Liver (tissue), 8 donors: ENCODE measurements at regions not wholly inside any gene's neighbourhood (a gene's known extent, or its start where the extent isn't known, plus 50 kb on each side); places are given as distances from the start of the nearest gene placed in this dataset.

Experiments
- DNase-seq: peaks from one replicate; pipeline ENCODE4 v3.0.0-alpha.2; 2017; ENCODE audit warnings: low spot score
- H3K27ac ChIP-seq, 2 donors: one replicate each; pipeline ENCODE4 v1.7.0; 2013; ENCODE audit warnings: inconsistent platforms in 2 of 2, low read length in 2 of 2, control low read depth in 1 of 2, low read depth in 1 of 2, mild to moderate bottlenecking in 1 of 2
- H3K27me3 ChIP-seq, 4 donors: one replicate each; pipeline versions ENCODE4 v1.6.1 to v1.7.0; 2013; ENCODE audit warnings: low read length in 3 of 4, inconsistent platforms in 1 of 4, mild to moderate bottlenecking in 1 of 4, moderate library complexity in 1 of 4; ENCODE audit not compliant: control insufficient read depth in 4 of 4, insufficient read depth in 4 of 4
- H3K36me3 ChIP-seq, 4 donors: one replicate each; pipeline versions ENCODE4 v1.6.1 to v1.7.0; 2013; ENCODE audit warnings: low read length in 3 of 4, mild to moderate bottlenecking in 3 of 4, low read depth in 1 of 4, moderate library complexity in 1 of 4; ENCODE audit not compliant: control insufficient read depth in 4 of 4, insufficient read depth in 3 of 4
- H3K4me1 ChIP-seq, 4 donors: one replicate each; pipeline versions ENCODE4 v1.6.1 to v1.7.0; 2013; ENCODE audit warnings: low read length in 3 of 4, mild to moderate bottlenecking in 3 of 4, moderate library complexity in 1 of 4; ENCODE audit not compliant: control insufficient read depth in 4 of 4, insufficient read depth in 4 of 4
- H3K4me3 ChIP-seq, 3 donors: one replicate each; pipeline versions ENCODE4 v1.6.1 to v1.7.0; 2013; ENCODE audit warnings: low read length in 3 of 3, control low read depth in 1 of 3, low read depth in 1 of 3, mild to moderate bottlenecking in 1 of 3
- H3K9ac ChIP-seq, 2 donors: one replicate each; pipeline ENCODE4 v1.7.0; 2013; ENCODE audit warnings: low read length in 2 of 2, mild to moderate bottlenecking in 2 of 2, moderate library complexity in 2 of 2, control low read depth in 1 of 2, low read depth in 1 of 2
- H3K9me3 ChIP-seq, 4 donors: one replicate each; pipeline versions ENCODE4 v1.6.1 to v1.7.0; 2013; ENCODE audit warnings: low read length in 3 of 4; ENCODE audit not compliant: control insufficient read depth in 4 of 4
- EGR1 ChIP-seq, 2 donors: IDR thresholded peaks; 2 replicates each; pipeline ENCODE4 v1.6.1; 2016 to 2018; ENCODE audit warnings: antibody characterized with exemption in 2 of 2, low read depth in 2 of 2
- FOXA1 ChIP-seq: IDR thresholded peaks from 2 replicates; pipeline ENCODE4 v1.6.1; 2016; ENCODE audit warnings: antibody characterized with exemption
- FOXA2 ChIP-seq: IDR thresholded peaks from 2 replicates; pipeline ENCODE4 v1.6.1; 2016; ENCODE audit warnings: antibody characterized with exemption
- GABPA ChIP-seq, 2 donors: IDR thresholded peaks in 1 of 2; conservative IDR thresholded peaks in 1 of 2; 2 replicates each; pipeline ENCODE4 v1.6.1; 2016; ENCODE audit warnings: antibody characterized with exemption in 2 of 2, mild to moderate bottlenecking in 1 of 2, moderate library complexity in 1 of 2
- HNF4A ChIP-seq, 2 donors: conservative IDR thresholded peaks; 2 replicates each; pipeline ENCODE4 v1.6.1; 2016; ENCODE audit warnings: antibody characterized with exemption in 2 of 2, mild to moderate bottlenecking in 2 of 2
- HNF4G ChIP-seq: IDR thresholded peaks from 2 replicates; pipeline ENCODE4 v1.6.1; 2016; ENCODE audit warnings: antibody characterized with exemption
- JUND ChIP-seq, 2 donors: IDR thresholded peaks; 2 replicates each; pipeline ENCODE4 v1.6.1; 2016; ENCODE audit warnings: antibody characterized with exemption in 2 of 2
- NR2F2 ChIP-seq: IDR thresholded peaks from 2 replicates; pipeline ENCODE4 v1.6.1; 2016; ENCODE audit warnings: antibody characterized with exemption
- RAD21 ChIP-seq, 2 donors: IDR thresholded peaks; 2 replicates each; pipeline ENCODE4 v1.6.1; 2016; ENCODE audit warnings: antibody characterized with exemption in 2 of 2, mild to moderate bottlenecking in 2 of 2
- RXRA ChIP-seq, 2 donors: IDR thresholded peaks; 2 replicates each; pipeline ENCODE4 v1.6.1; 2017 to 2018; ENCODE audit warnings: antibody characterized with exemption in 2 of 2, mild to moderate bottlenecking in 1 of 2
- SP1 ChIP-seq: IDR thresholded peaks from 2 replicates; pipeline ENCODE4 v1.6.1; 2018; ENCODE audit warnings: antibody characterized with exemption, mild to moderate bottlenecking
- TAF1 ChIP-seq: conservative IDR thresholded peaks from 2 replicates; pipeline ENCODE4 v1.6.1; 2016; ENCODE audit warnings: antibody characterized with exemption, mild to moderate bottlenecking
- YY1 ChIP-seq: IDR thresholded peaks from 2 replicates; pipeline ENCODE4 v1.6.1; 2016; ENCODE audit warnings: antibody characterized with exemption, mild to moderate bottlenecking
- WGBS: extraction: QIAGEN DNeasy Blood & Tissue Kit; methylation state at CpG from one replicate; pipeline ENCODE4 v1.1.7; 2013; 5-methylcytosine and 5-hydroxymethylcytosine counted together
- TF ChIP-seq, protein P1 (sequence below): fragments of 150-350 bp; IDR thresholded peaks from 2 replicates; pipeline ENCODE4 v1.5.1; 2017; ENCODE audit warnings: improper control_type of control experiment, low read depth, low read length; ENCODE audit not compliant: missing input control
- TF ChIP-seq, protein P2 (sequence below): IDR thresholded peaks from 2 replicates; pipeline ENCODE4 v1.6.1; 2016; ENCODE audit warnings: antibody characterized with exemption
- TF ChIP-seq, protein P3 (sequence below): IDR thresholded peaks from 2 replicates; pipeline ENCODE4 v1.6.1; 2016; ENCODE audit warnings: antibody characterized with exemption
- TF ChIP-seq, protein P4 (sequence below): IDR thresholded peaks from 2 replicates; pipeline ENCODE4 v1.6.1; 2016; ENCODE audit warnings: antibody characterized with exemption
- TF ChIP-seq, protein P5 (sequence below): IDR thresholded peaks from 2 replicates; pipeline ENCODE4 v1.6.1; 2016; ENCODE audit warnings: antibody characterized with exemption, mild to moderate bottlenecking
- donor health status: healthy.
- donor health status: healthy.
- donor health status: healthy.
- donor health status: healthy.
- donor health status: healthy.

DNA sequence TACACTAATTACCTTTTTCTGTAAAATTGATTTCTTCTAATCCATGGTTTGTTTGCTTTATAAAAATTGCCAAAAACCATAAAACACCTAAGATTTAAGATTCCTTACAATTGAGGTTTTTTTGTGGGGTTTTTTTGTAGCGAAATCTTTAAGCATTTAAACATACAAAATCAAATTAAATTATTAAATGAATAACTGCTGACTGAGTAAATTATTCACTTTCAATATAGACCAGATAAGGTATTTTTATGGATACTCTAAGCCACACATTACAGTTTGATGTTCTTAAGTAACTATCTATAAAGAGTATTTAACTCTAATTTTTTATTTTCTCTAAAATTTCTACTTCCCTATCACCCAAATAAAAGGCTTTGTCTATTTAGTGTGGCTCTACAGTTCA lies 55.5 kb downstream of the PIK3C2A start (continued):
- TF ChIP-seq, protein P1, sequence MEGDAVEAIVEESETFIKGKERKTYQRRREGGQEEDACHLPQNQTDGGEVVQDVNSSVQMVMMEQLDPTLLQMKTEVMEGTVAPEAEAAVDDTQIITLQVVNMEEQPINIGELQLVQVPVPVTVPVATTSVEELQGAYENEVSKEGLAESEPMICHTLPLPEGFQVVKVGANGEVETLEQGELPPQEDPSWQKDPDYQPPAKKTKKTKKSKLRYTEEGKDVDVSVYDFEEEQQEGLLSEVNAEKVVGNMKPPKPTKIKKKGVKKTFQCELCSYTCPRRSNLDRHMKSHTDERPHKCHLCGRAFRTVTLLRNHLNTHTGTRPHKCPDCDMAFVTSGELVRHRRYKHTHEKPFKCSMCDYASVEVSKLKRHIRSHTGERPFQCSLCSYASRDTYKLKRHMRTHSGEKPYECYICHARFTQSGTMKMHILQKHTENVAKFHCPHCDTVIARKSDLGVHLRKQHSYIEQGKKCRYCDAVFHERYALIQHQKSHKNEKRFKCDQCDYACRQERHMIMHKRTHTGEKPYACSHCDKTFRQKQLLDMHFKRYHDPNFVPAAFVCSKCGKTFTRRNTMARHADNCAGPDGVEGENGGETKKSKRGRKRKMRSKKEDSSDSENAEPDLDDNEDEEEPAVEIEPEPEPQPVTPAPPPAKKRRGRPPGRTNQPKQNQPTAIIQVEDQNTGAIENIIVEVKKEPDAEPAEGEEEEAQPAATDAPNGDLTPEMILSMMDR = no peak
- TF ChIP-seq NR2F2 (no peak), YY1 (no peak), GABPA (IDR thresholded peaks at IDR 0.05 in 1 of 2, conservative IDR thresholded peaks at IDR 0.05 in 1 of 2) (no peak)

DNA sequence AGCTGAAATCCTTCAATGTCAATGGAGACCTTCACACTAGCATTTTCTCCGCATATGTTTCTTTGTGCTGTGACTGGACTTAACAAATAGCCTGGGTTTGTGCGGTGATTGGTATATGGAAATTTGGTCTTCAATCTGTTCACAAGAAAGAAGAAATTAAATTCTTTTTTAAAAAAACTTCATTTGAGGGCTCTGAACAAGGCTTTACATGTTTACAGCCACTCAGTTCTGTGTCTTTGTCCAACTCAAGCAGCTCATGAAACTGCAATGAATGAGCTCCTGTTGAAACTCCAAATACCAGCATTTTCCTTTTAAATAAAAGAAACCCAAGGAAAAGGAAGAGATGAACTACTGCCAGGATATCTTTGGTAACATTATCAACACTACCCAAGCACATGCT lies 57.3 kb downstream of the PIK3C2A start:
- DNase-seq = no peak
- Histone ChIP-seq H3K27ac (no peak overlapping the region), H3K9me3 (no peaks in the 10 kb centered on the region), H3K27me3 (no peaks in the 10 kb centered on the region), H3K4me3 (no peak overlapping the region), H3K36me3 (peaks cover 0 to 20% (median 4%) of the 10 kb centered on the region in 4 donors), H3K4me1 (no peaks in the 10 kb centered on the region), H3K9ac (no peak overlapping the region)
- WGBS = 98% methylated on average over 2 of the region's 2 CpGs
- TF ChIP-seq FOXA1 (no peak), FOXA2 (no peak), TAF1 (no peak), YY1 (no peak), RAD21 (IDR thresholded peaks at IDR 0.05) (no peak), EGR1 (IDR thresholded peaks at IDR 0.05; ENCODE audit: low read depth in 2 of 2) (no peak), HNF4G (no peak), NR2F2 (no peak), GABPA (IDR thresholded peaks at IDR 0.05 in 1 of 2, conservative IDR thresholded peaks at IDR 0.05 in 1 of 2) (no peak), RXRA (IDR thresholded peaks at IDR 0.05) (no peak), HNF4A (conservative IDR thresholded peaks at IDR 0.05) (no peak), SP1 (no peak), JUND (IDR thresholded peaks at IDR 0.05) (no peak)
- TF ChIP-seq, protein P2, sequence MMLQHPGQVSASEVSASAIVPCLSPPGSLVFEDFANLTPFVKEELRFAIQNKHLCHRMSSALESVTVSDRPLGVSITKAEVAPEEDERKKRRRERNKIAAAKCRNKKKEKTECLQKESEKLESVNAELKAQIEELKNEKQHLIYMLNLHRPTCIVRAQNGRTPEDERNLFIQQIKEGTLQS = no peak
- TF ChIP-seq, protein P3, sequence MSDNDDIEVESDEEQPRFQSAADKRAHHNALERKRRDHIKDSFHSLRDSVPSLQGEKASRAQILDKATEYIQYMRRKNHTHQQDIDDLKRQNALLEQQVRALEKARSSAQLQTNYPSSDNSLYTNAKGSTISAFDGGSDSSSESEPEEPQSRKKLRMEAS = no peak
- TF ChIP-seq, protein P4, sequence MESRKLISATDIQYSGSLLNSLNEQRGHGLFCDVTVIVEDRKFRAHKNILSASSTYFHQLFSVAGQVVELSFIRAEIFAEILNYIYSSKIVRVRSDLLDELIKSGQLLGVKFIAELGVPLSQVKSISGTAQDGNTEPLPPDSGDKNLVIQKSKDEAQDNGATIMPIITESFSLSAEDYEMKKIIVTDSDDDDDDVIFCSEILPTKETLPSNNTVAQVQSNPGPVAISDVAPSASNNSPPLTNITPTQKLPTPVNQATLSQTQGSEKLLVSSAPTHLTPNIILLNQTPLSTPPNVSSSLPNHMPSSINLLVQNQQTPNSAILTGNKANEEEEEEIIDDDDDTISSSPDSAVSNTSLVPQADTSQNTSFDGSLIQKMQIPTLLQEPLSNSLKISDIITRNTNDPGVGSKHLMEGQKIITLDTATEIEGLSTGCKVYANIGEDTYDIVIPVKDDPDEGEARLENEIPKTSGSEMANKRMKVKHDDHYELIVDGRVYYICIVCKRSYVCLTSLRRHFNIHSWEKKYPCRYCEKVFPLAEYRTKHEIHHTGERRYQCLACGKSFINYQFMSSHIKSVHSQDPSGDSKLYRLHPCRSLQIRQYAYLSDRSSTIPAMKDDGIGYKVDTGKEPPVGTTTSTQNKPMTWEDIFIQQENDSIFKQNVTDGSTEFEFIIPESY = no peak
- TF ChIP-seq, protein P1 = no peak
- TF ChIP-seq, protein P5, sequence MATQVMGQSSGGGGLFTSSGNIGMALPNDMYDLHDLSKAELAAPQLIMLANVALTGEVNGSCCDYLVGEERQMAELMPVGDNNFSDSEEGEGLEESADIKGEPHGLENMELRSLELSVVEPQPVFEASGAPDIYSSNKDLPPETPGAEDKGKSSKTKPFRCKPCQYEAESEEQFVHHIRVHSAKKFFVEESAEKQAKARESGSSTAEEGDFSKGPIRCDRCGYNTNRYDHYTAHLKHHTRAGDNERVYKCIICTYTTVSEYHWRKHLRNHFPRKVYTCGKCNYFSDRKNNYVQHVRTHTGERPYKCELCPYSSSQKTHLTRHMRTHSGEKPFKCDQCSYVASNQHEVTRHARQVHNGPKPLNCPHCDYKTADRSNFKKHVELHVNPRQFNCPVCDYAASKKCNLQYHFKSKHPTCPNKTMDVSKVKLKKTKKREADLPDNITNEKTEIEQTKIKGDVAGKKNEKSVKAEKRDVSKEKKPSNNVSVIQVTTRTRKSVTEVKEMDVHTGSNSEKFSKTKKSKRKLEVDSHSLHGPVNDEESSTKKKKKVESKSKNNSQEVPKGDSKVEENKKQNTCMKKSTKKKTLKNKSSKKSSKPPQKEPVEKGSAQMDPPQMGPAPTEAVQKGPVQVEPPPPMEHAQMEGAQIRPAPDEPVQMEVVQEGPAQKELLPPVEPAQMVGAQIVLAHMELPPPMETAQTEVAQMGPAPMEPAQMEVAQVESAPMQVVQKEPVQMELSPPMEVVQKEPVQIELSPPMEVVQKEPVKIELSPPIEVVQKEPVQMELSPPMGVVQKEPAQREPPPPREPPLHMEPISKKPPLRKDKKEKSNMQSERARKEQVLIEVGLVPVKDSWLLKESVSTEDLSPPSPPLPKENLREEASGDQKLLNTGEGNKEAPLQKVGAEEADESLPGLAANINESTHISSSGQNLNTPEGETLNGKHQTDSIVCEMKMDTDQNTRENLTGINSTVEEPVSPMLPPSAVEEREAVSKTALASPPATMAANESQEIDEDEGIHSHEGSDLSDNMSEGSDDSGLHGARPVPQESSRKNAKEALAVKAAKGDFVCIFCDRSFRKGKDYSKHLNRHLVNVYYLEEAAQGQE = no peak
